ENCODE measurements at regions not wholly inside any gene's neighbourhood (a gene's known extent, or its start where the extent isn't known, plus 50 kb on each side); places are given as distances from the start of the nearest gene placed in this dataset.

DNA sequence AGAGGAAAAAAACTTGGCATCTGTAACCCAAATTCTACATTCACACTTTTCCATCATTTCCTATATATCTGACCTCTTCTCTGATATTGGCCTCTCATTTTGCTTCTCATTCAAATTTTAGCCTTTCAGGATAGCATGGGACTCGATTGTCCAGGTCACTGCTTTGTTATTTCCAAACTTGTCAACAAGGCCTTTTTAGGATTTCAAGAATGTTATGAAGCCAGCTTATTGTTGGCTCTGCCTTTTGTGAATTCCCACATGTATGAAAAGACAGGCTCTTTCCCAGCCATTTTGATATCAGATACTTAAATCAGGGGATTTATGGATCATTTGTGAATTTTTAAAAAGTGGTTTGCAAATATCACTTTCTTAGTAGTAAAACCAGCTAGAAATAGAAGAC lies 663.5 kb downstream of the NCAM2 start:
- Mint-ChIP-seq H3K4me1 (ENCODE audit: insufficient read depth, unreplicated experiment) (peaks cover 7% of the 10 kb centered on the region), H3K27ac (ENCODE audit: low read depth, unreplicated experiment) (no peak overlapping the region), H3K9me3 (ENCODE audit: unreplicated experiment) (peaks cover 15% of the 10 kb centered on the region), H3K27me3 (ENCODE audit: insufficient read depth, unreplicated experiment) (no peaks in the 10 kb centered on the region), H3K4me3 (ENCODE audit: unreplicated experiment) (no peak overlapping the region), H3K36me3 (ENCODE audit: insufficient read depth, unreplicated experiment) (no peaks in the 10 kb centered on the region)
- ChIA-PET POLR2A (interaction anchor here (1.0 to 1.2 kb wide), 2 partner anchors 11 to 13 kb away, joined by 3 read pairs; no protein-coding TSS in a partner anchor), CTCF (interaction anchor here (0.5 to 1.5 kb wide), 4 partner anchors 9 to 269 kb away, joined by 3 to 4 read pairs (median 4); no protein-coding TSS in a partner anchor)
- TF ChIP-seq, protein P1, sequence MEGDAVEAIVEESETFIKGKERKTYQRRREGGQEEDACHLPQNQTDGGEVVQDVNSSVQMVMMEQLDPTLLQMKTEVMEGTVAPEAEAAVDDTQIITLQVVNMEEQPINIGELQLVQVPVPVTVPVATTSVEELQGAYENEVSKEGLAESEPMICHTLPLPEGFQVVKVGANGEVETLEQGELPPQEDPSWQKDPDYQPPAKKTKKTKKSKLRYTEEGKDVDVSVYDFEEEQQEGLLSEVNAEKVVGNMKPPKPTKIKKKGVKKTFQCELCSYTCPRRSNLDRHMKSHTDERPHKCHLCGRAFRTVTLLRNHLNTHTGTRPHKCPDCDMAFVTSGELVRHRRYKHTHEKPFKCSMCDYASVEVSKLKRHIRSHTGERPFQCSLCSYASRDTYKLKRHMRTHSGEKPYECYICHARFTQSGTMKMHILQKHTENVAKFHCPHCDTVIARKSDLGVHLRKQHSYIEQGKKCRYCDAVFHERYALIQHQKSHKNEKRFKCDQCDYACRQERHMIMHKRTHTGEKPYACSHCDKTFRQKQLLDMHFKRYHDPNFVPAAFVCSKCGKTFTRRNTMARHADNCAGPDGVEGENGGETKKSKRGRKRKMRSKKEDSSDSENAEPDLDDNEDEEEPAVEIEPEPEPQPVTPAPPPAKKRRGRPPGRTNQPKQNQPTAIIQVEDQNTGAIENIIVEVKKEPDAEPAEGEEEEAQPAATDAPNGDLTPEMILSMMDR (IDR thresholded peaks at IDR 0.05; ENCODE audit: unreplicated experiment) = no peak
- BruUV-seq (replicated peaks) = no TSS peak
- DNase-seq (ENCODE audit: unreplicated experiment) = no peak
- intact Hi-C loops (cut with micrococcal nuclease) = no loop called here

DNA sequence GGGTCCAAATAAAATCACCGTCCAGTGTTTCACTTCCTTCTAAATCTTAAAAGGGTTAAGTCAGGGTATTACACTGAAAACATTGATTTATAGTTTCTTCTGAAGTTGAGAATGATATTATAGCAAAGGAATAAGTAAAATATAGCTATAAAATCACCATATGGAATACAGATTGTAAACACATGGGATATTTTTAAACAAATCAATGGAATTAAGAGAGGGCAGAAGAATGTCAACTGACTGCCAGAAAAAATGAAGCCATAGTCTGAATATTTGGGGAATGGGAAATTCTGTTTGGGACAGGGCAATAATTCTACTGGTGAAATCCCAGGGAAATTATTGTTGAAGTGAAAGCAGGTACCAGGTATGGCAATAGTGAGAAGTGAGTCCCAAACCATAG lies 664.6 kb downstream of the NCAM2 start:
- Mint-ChIP-seq H3K9me3 (ENCODE audit: unreplicated experiment) (peaks cover 15% of the 10 kb centered on the region), H3K36me3 (ENCODE audit: insufficient read depth, unreplicated experiment) (no peaks in the 10 kb centered on the region), H3K4me1 (ENCODE audit: insufficient read depth, unreplicated experiment) (peaks cover 7% of the 10 kb centered on the region), H3K27me3 (ENCODE audit: insufficient read depth, unreplicated experiment) (no peaks in the 10 kb centered on the region), H3K4me3 (ENCODE audit: unreplicated experiment) (no peak overlapping the region), H3K27ac (ENCODE audit: low read depth, unreplicated experiment) (no peak overlapping the region)
- TF ChIP-seq, protein P1 (IDR thresholded peaks at IDR 0.05; ENCODE audit: unreplicated experiment) = no peak
- ChIA-PET POLR2A (interaction anchor here (0.6 to 1.0 kb wide), 2 partner anchors 10 to 316 kb away, joined by 3 read pairs; no protein-coding TSS in a partner anchor), CTCF (interaction anchor here (1.2 to 1.5 kb wide), 2 partner anchors 8 to 259 kb away, joined by 3 to 4 read pairs; no protein-coding TSS in a partner anchor)
- no TSS peak for BruUV-seq (replicated peaks)
- intact Hi-C loops (cut with micrococcal nuclease) = no loop called here
- DNase-seq (ENCODE audit: unreplicated experiment) = no peak

DNA sequence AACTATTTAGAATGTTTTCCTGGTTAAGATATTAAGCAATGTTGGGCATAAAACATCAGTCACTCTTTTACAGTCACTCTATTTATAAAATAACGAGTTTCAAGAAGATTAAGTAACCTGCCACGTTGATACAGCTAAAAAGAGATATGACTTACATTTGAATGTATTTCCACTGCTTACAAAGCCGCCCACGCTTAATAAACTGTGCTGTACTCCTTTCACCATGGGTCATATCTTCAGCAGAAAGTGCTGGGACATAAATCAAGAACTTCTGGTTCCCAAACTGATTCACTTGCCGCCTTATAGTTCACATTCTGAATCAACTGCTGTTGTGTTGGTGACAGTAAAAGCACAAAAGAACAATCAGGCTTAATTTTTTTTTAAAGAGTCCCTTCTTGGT lies 666.7 kb downstream of the NCAM2 start:
- Mint-ChIP-seq H3K36me3 (ENCODE audit: insufficient read depth, unreplicated experiment) (no peaks in the 10 kb centered on the region), H3K4me3 (ENCODE audit: unreplicated experiment) (no peak overlapping the region), H3K27me3 (ENCODE audit: insufficient read depth, unreplicated experiment) (no peaks in the 10 kb centered on the region), H3K27ac (ENCODE audit: low read depth, unreplicated experiment) (no peak overlapping the region), H3K9me3 (ENCODE audit: unreplicated experiment) (peaks cover 15% of the 10 kb centered on the region), H3K4me1 (ENCODE audit: insufficient read depth, unreplicated experiment) (peaks cover 11% of the 10 kb centered on the region)
- BruUV-seq (replicated peaks) = no TSS peak
- POLR2A ChIA-PET = no interaction called here
- TF ChIP-seq, protein P1 (IDR thresholded peaks at IDR 0.05; ENCODE audit: unreplicated experiment) = no peak
- no peak for DNase-seq (ENCODE audit: unreplicated experiment)
- CTCF ChIA-PET = no interaction called here
- intact Hi-C loops (cut with micrococcal nuclease) = no loop called here

DNA sequence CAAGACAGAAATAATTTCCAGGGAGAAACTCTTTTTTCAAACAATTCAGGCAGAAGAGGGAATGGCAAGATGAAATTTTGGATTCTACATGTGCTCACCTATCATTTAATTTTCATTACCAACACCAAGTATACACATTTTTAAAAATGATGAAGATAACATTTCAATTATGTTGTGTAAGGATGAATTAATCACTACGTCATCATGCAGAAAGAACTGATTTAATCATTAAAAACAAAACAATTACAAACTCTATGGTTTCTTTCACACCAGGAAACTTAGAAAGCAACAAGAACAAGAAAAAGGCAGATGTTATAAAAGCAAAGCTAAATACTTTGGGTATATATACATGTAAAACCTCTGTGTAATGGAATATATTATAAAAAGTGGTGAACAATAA lies 668.5 kb downstream of the NCAM2 start:
- Mint-ChIP-seq H3K9me3 (ENCODE audit: unreplicated experiment) (peaks cover 22% of the 10 kb centered on the region), H3K4me1 (ENCODE audit: insufficient read depth, unreplicated experiment) (peaks cover 11% of the 10 kb centered on the region), H3K4me3 (ENCODE audit: unreplicated experiment) (no peak overlapping the region), H3K27ac (ENCODE audit: low read depth, unreplicated experiment) (no peak overlapping the region), H3K27me3 (ENCODE audit: insufficient read depth, unreplicated experiment) (no peaks in the 10 kb centered on the region), H3K36me3 (ENCODE audit: insufficient read depth, unreplicated experiment) (no peaks in the 10 kb centered on the region)
- intact Hi-C loops (cut with micrococcal nuclease) = no loop called here
- no peak for DNase-seq (ENCODE audit: unreplicated experiment)
- no TSS peak for BruUV-seq (replicated peaks)
- ChIA-PET CTCF (no interaction called here), POLR2A (no interaction called here)
- TF ChIP-seq, protein P1 (IDR thresholded peaks at IDR 0.05; ENCODE audit: unreplicated experiment) = no peak
